GM12878 (cell line): ENCODE measurements at regions not wholly inside any gene's neighbourhood (a gene's known extent, or its start where the extent isn't known, plus 50 kb on each side); places are given as distances from the start of the nearest gene placed in this dataset.

Source experiments
- ATAC-seq: fragments of 200-7000 bp; cut with Tn5 transposase; 3 replicates; pipeline ENCODE4 v1.9.1; 2020; ENCODE audit warnings: mild to moderate bottlenecking, moderate library complexity
- BruUV-seq: library from RNA; stranded (reverse); fragments of 400-500 nt; replicated peaks from 2 replicates; lab custom pipeline; 2021; lab: Mats Ljungman, UMichigan
- CTCF ChIA-PET: fragments of 300-600 bp; sonication (Branson Sonifier 250); formaldehyde crosslinking; extraction: SDS; loops from one replicate; lab custom pipeline; 2021; ENCODE audit warnings: inconsistent platforms; lab: Yijun Ruan, JAX
- POLR2A ChIA-PET: fragments of 350-600 bp; formaldehyde crosslinking; extraction: SDS; loops from one replicate; lab custom pipeline; 2021; ENCODE audit warnings: inconsistent platforms; lab: Charles Lee
- RAD21 ChIA-PET: fragments of 300-600 bp; sonication (Branson Sonifier 250); formaldehyde crosslinking; loops from one replicate; lab custom pipeline; 2023; ENCODE audit warnings: antibody characterized with exemption; ENCODE audit not compliant: unreplicated experiment; lab: Charles Lee
- SMC1A ChIA-PET: fragments of 300-600 bp; sonication (Branson Sonifier 250); formaldehyde crosslinking; loops from one replicate; lab custom pipeline; 2023; ENCODE audit not compliant: unreplicated experiment, uncharacterized antibody; lab: Charles Lee
- DNase-seq: peaks from one replicate; pipeline ENCODE4 v3.0.0-alpha.2; 2011; ENCODE audit warnings: low read depth, low spot score
- FAIRE-seq: peaks from 3 replicates; lab custom pipeline; 2011; peaks lifted over from hg19 to GRCh38; lab: Jason Lieb, UNC
- H2AFZ ChIP-seq: 2 replicates; pipeline ENCODE4 v1.6.0; 2011; ENCODE audit warnings: low read depth, low read length, control low read depth; ENCODE audit not compliant: control insufficient read depth
- H3K27ac ChIP-seq: 2 replicates; pipeline ENCODE4 v1.5.1; 2011; ENCODE audit warnings: control low read depth; ENCODE audit not compliant: control insufficient read depth, insufficient read depth
- H3K27me3 ChIP-seq, 2 experiments: replicated peaks in 1 of 2; 2 replicates each; pipeline versions ENCODE4 v1.6.0 to v1.6.1; 2011; ENCODE audit warnings: low read length in 1 of 2; ENCODE audit not compliant: control insufficient read depth in 2 of 2, insufficient read depth in 2 of 2
- H3K36me3 ChIP-seq, 2 experiments: 2 replicates each; pipeline ENCODE4 v1.5.1; 2011; ENCODE audit warnings: low read length in 1 of 2; ENCODE audit not compliant: control insufficient read depth in 2 of 2, insufficient read depth in 2 of 2
- H3K4me1 ChIP-seq: 2 replicates; pipeline ENCODE4 v1.6.1; 2011; ENCODE audit warnings: mild to moderate bottlenecking, low read length, moderate library complexity, mixed read lengths; ENCODE audit not compliant: control insufficient read depth, insufficient read depth
- H3K4me2 ChIP-seq: 2 replicates; pipeline ENCODE4 v1.6.0; 2011; ENCODE audit warnings: control low read depth; ENCODE audit not compliant: control insufficient read depth, insufficient read depth
- H3K4me3 ChIP-seq: fragments of 200-600 bp; sonication (generic); 2 replicates; pipeline ENCODE4 v1.5.1; 2016
- H3K79me2 ChIP-seq: 2 replicates; pipeline ENCODE4 v1.6.0; 2011; ENCODE audit warnings: low read length; ENCODE audit not compliant: control insufficient read depth, insufficient read depth
- H3K9ac ChIP-seq: 2 replicates; pipeline ENCODE4 v1.8.0; 2011; ENCODE audit warnings: low read length, control low read depth, mixed read lengths; ENCODE audit not compliant: control insufficient read depth, insufficient read depth
- H3K9me3 ChIP-seq: replicated peaks from 3 replicates; pipeline ENCODE4 v1.5.1; 2011; ENCODE audit warnings: mild to moderate bottlenecking, low read length; ENCODE audit not compliant: control insufficient read depth, insufficient read depth
- H4K20me1 ChIP-seq: 2 replicates; pipeline ENCODE4 v1.6.0; 2011; ENCODE audit not compliant: control insufficient read depth, insufficient read depth
- ATF3 ChIP-seq: IDR thresholded peaks from 2 replicates; pipeline ENCODE4 v1.6.1; 2011; ENCODE audit warnings: low read depth, mild to moderate bottlenecking, low read length, moderate library complexity, borderline replicate concordance; ENCODE audit errors: extremely low read depth
- IKZF2 ChIP-seq, 2 experiments: fragments of 450-650 bp; IDR thresholded peaks; 2 replicates each; pipeline ENCODE4 v1.6.1; 2017; ENCODE audit warnings: mild to moderate bottlenecking in 2 of 2, moderate library complexity in 2 of 2
- IRF5 ChIP-seq: fragments of 450-650 bp; IDR thresholded peaks from 2 replicates; pipeline ENCODE4 v1.6.1; 2017; ENCODE audit warnings: borderline replicate concordance
- MLLT1 ChIP-seq: fragments of 450-650 bp; IDR thresholded peaks from 2 replicates; pipeline ENCODE4 v1.6.1; 2016; ENCODE audit warnings: mild to moderate bottlenecking
- MYB ChIP-seq: fragments of 150-350 bp; IDR thresholded peaks from 2 replicates; pipeline ENCODE4 v1.6.1; 2014; ENCODE audit warnings: mild to moderate bottlenecking, low read depth, low read length, borderline replicate concordance
- POLR2AphosphoS2 ChIP-seq: IDR thresholded peaks from 2 replicates; pipeline ENCODE4 v1.6.1; 2011; ENCODE audit warnings: low read depth, mild to moderate bottlenecking, low read length, improper control_type of control experiment, moderate library complexity
- POLR2AphosphoS5 ChIP-seq: IDR thresholded peaks from 2 replicates; pipeline ENCODE4 v1.6.1; 2011; ENCODE audit warnings: mild to moderate bottlenecking, low read length, inconsistent platforms
- SMAD1 ChIP-seq: fragments of 450-650 bp; IDR thresholded peaks from 2 replicates; pipeline ENCODE4 v1.6.1; 2018; ENCODE audit warnings: mild to moderate bottlenecking, low read depth; ENCODE audit not compliant: partially characterized antibody
- SREBF1 ChIP-seq: IDR thresholded peaks from 2 replicates; pipeline ENCODE4 v1.6.1; 2012; ENCODE audit warnings: mild to moderate bottlenecking, low read length
- USF1 ChIP-seq: IDR thresholded peaks from 2 replicates; pipeline ENCODE4 v1.6.1; 2011; ENCODE audit warnings: borderline replicate concordance, low read depth, mild to moderate bottlenecking, moderate library complexity, mixed read lengths, low read length; ENCODE audit not compliant: insufficient read depth; ENCODE audit errors: extremely low read length
- ZNF274 ChIP-seq: IDR thresholded peaks from one replicate; pipeline ENCODE4 v1.8.0; 2011; ENCODE audit not compliant: insufficient read length, insufficient read depth
- ZSCAN29 ChIP-seq: fragments of 450-650 bp; IDR thresholded peaks from 2 replicates; pipeline ENCODE4 v1.6.1; 2017; ENCODE audit warnings: mild to moderate bottlenecking, moderate library complexity
- WGBS: methylation state at CpG from one replicate; pipeline ENCODE4 v1.1.6; 2016; ENCODE audit warnings: low lambda C conversion rate; ENCODE audit not compliant: insufficient replicate concordance, insufficient coverage; ENCODE audit errors: missing lambda C conversion rate; 5-methylcytosine and 5-hydroxymethylcytosine counted together
- in situ Hi-C: fragments of 300-500 bp; cut with MboI; formaldehyde crosslinking; loops from 9 replicates; pipeline ENCODE4 v1.14.3; 2018; ENCODE audit warnings: mixed read lengths
- intact Hi-C: fragments of 100-400 bp; cut with micrococcal nuclease; formaldehyde crosslinking; loops from one replicate; pipeline ENCODE4 v1.14.2; 2022; ENCODE audit not compliant: unreplicated experiment

- H3K4me2 ChIP-seq, result no peak overlapping the region
Observed at GRCh38 chr17:62134397-62134796, 69.3 kb upstream of the MED13 start.

More at GRCh38 chr17:62134397-62134796, 69.3 kb upstream of the MED13 start:
- H3K79me2 ChIP-seq, result no peaks in the 10 kb centered on the region
- ATAC-seq, result no peak
- H3K27me3 ChIP-seq, result no peaks in the 10 kb centered on the region; a peak in 1 of 4 replicates
- in situ Hi-C loops (no loop called here), intact Hi-C loops (no loop called here)
- ChIA-PET RAD21 (no interaction called here), SMC1A (no interaction called here), CTCF (no interaction called here), POLR2A (interaction anchor here (0.6 kb wide), 1 partner anchor 663 kb away, joined by 4 read pairs; no protein-coding TSS in a partner anchor)
- no peaks in the 10 kb centered on the region for H3K9me3 ChIP-seq
- BruUV-seq, result no TSS peak
- H2AFZ ChIP-seq, result no peak overlapping the region
- H3K4me1 ChIP-seq, result no peaks in the 10 kb centered on the region
- FAIRE-seq, result no peak
- 46% methylated on average over 4 of the region's 4 CpGs for WGBS
- no peak for DNase-seq
- H3K4me3 ChIP-seq, result no peak overlapping the region
- no peak for TF ChIP-seq SREBF1
- TF ChIP-seq USF1, result no peak
- TF ChIP-seq ZSCAN29, result no peak
- TF ChIP-seq MLLT1, result no peak
- no peak for TF ChIP-seq IRF5
- TF ChIP-seq ATF3, result no peak
- TF ChIP-seq POLR2AphosphoS2, result no peak
- TF ChIP-seq IKZF2 (IDR thresholded peaks at IDR 0.05), result no peak
- no peak for TF ChIP-seq POLR2AphosphoS5
- TF ChIP-seq SMAD1, result no peak
- no peak for TF ChIP-seq MYB
- no peak for TF ChIP-seq ZNF274
- no peaks in the 10 kb centered on the region for H4K20me1 ChIP-seq
- H3K9ac ChIP-seq, result no peak overlapping the region
- H3K27ac ChIP-seq, result no peak overlapping the region
- H3K36me3 ChIP-seq, result no peaks in the 10 kb centered on the region
